IMR-90 (cell line): ENCODE measurements at regions not wholly inside any gene's neighbourhood (a gene's known extent, or its start where the extent isn't known, plus 50 kb on each side); places are given as distances from the start of the nearest gene placed in this dataset.

ENCODE experiments used
- ATAC-seq: fragments of 200-7000 bp; cut with Tn5 transposase; 2 replicates; pipeline ENCODE4 v1.9.1; 2020; ENCODE audit warnings: low read depth, mild to moderate bottlenecking, moderate library complexity
- BruUV-seq: library from RNA; stranded (reverse); fragments of 400-500 nt; replicated peaks from 2 replicates; lab custom pipeline; 2021; lab: Mats Ljungman, UMichigan
- CTCF ChIA-PET: fragments of 300-600 bp; formaldehyde crosslinking; extraction: SDS; loops from one replicate; lab custom pipeline; 2021; ENCODE audit warnings: antibody characterized with exemption; lab: Yijun Ruan, JAX
- POLR2A ChIA-PET: fragments of 300-600 bp; sonication (Branson Sonifier 250); formaldehyde crosslinking; loops from one replicate; lab custom pipeline; 2022; ENCODE audit warnings: antibody characterized with exemption; ENCODE audit not compliant: unreplicated experiment; lab: Charles Lee
- DNase-seq: peaks from one replicate; pipeline ENCODE4 v3.0.0; 2013
- H2AFZ ChIP-seq: replicated peaks from 2 replicates; pipeline ENCODE3; 2013; ENCODE audit warnings: low read length, mild to moderate bottlenecking; ENCODE audit not compliant: poor library complexity
- H2AK5ac ChIP-seq: 2 replicates; pipeline ENCODE4 v1.6.1; 2013; ENCODE audit warnings: low read depth, low read length, inconsistent platforms
- H2AK9ac ChIP-seq: replicated peaks from 2 replicates; pipeline ENCODE3; 2013; ENCODE audit warnings: mild to moderate bottlenecking, low read depth, low read length, moderate library complexity; ENCODE audit not compliant: poor library complexity
- H2BK120ac ChIP-seq: 2 replicates; pipeline ENCODE4 v1.6.1; 2013; ENCODE audit warnings: low read depth, low read length, inconsistent platforms
- H2BK15ac ChIP-seq: 3 replicates; pipeline ENCODE4 v1.6.1; 2013; ENCODE audit warnings: low read depth, low read length, inconsistent platforms
- H2BK20ac ChIP-seq: 2 replicates; pipeline ENCODE4 v1.6.1; 2013; ENCODE audit warnings: low read depth, mild to moderate bottlenecking, inconsistent platforms, low read length, moderate library complexity
- H2BK5ac ChIP-seq: 2 replicates; pipeline ENCODE4 v1.6.1; 2013; ENCODE audit warnings: mild to moderate bottlenecking, low read depth, low read length, inconsistent platforms; ENCODE audit not compliant: poor library complexity, severe bottlenecking
- H3K14ac ChIP-seq: replicated peaks from 2 replicates; pipeline ENCODE4 v1.6.1; 2013; ENCODE audit warnings: low read depth, low read length, inconsistent platforms
- H3K18ac ChIP-seq: 2 replicates; pipeline ENCODE4 v1.6.1; 2013; ENCODE audit warnings: low read depth, low read length, control low read depth
- H3K23ac ChIP-seq: 2 replicates; pipeline ENCODE4 v1.6.1; 2013; ENCODE audit warnings: low read depth, low read length, inconsistent platforms
- H3K27ac ChIP-seq: 2 replicates; pipeline ENCODE4 v1.5.1; 2013; ENCODE audit warnings: mild to moderate bottlenecking, control low read depth, low read length; ENCODE audit not compliant: insufficient read depth
- H3K27me3 ChIP-seq: 2 replicates; pipeline ENCODE4 v1.6.1; 2013; ENCODE audit warnings: low read length; ENCODE audit not compliant: control insufficient read depth, insufficient read depth
- H3K36me3 ChIP-seq: 2 replicates; pipeline ENCODE4 v1.6.1; 2013; ENCODE audit warnings: low read length, mixed read lengths; ENCODE audit not compliant: control insufficient read depth, insufficient read depth
- H3K4ac ChIP-seq: 2 replicates; pipeline ENCODE4 v1.6.1; 2013; ENCODE audit warnings: low read depth, low read length, inconsistent platforms
- H3K4me1 ChIP-seq: 2 replicates; pipeline ENCODE4 v1.6.1; 2013; ENCODE audit warnings: low read length, mixed read lengths; ENCODE audit not compliant: control insufficient read depth, insufficient read depth
- H3K4me2 ChIP-seq: 2 replicates; pipeline ENCODE4 v1.6.1; 2013; ENCODE audit warnings: low read depth, mild to moderate bottlenecking, control low read depth, low read length, moderate library complexity
- H3K4me3 ChIP-seq: 2 replicates; pipeline ENCODE4 v1.5.1; 2013; ENCODE audit warnings: low read depth, mild to moderate bottlenecking, control low read depth, low read length, moderate library complexity; ENCODE audit not compliant: insufficient read depth
- H3K56ac ChIP-seq: 2 replicates; pipeline ENCODE4 v1.6.1; 2013; ENCODE audit warnings: low read length, inconsistent platforms; ENCODE audit not compliant: insufficient read depth; ENCODE audit errors: extremely low read depth
- H3K79me1 ChIP-seq, 2 experiments: 2 replicates each; pipeline ENCODE4 v1.6.1; 2013; ENCODE audit warnings: low read length in 2 of 2, inconsistent platforms in 1 of 2, low read depth in 1 of 2
- H3K9ac ChIP-seq: 2 replicates; pipeline ENCODE4 v1.6.1; 2013; ENCODE audit warnings: low read depth, low read length, control low read depth
- H3K9me1 ChIP-seq: 2 replicates; pipeline ENCODE4 v1.6.1; 2013; ENCODE audit warnings: low read length, inconsistent platforms; ENCODE audit not compliant: insufficient read depth
- H3K9me3 ChIP-seq: 2 replicates; pipeline ENCODE4 v1.6.1; 2013; ENCODE audit warnings: low read length; ENCODE audit not compliant: control insufficient read depth, insufficient read depth
- H4K20me1 ChIP-seq: 2 replicates; pipeline ENCODE4 v1.6.1; 2013; ENCODE audit warnings: low read length, inconsistent platforms; ENCODE audit not compliant: insufficient read depth
- H4K5ac ChIP-seq: 2 replicates; pipeline ENCODE4 v1.6.1; 2013; ENCODE audit warnings: mild to moderate bottlenecking, low read depth, low read length, control low read depth
- H4K8ac ChIP-seq, 2 experiments: 2 replicates each; pipeline ENCODE4 v1.6.1; 2013; ENCODE audit warnings: low read depth in 2 of 2, low read length in 2 of 2, control low read depth in 1 of 2, inconsistent platforms in 1 of 2
- H4K91ac ChIP-seq: 2 replicates; pipeline ENCODE4 v1.6.1; 2013; ENCODE audit warnings: low read depth, low read length, inconsistent platforms; ENCODE audit not compliant: insufficient read depth
- BHLHE40 ChIP-seq: fragments of 150-350 bp; IDR thresholded peaks from 2 replicates; pipeline ENCODE4 v1.6.1; 2016; ENCODE audit warnings: mild to moderate bottlenecking, low read depth, low read length
- CEBPB ChIP-seq: IDR thresholded peaks from 2 replicates; pipeline ENCODE4 v1.6.1; 2012; ENCODE audit warnings: low read depth, low read length, improper control_type of control experiment
- MAZ ChIP-seq: IDR thresholded peaks from 2 replicates; pipeline ENCODE4 v1.6.1; 2012; ENCODE audit warnings: low read depth, mild to moderate bottlenecking, low read length, improper control_type of control experiment, moderate library complexity, borderline replicate concordance
- NFE2L2 ChIP-seq: fragments of 150-350 bp; IDR thresholded peaks from 2 replicates; pipeline ENCODE4 v1.6.1; 2016; ENCODE audit warnings: low read depth, mild to moderate bottlenecking, low read length
- RAD21 ChIP-seq: IDR thresholded peaks from 2 replicates; pipeline ENCODE4 v1.6.1; 2012; ENCODE audit warnings: low read length, improper control_type of control experiment
- RFX5 ChIP-seq: IDR thresholded peaks from 2 replicates; pipeline ENCODE4 v1.8.0; 2012; ENCODE audit warnings: low read depth, mild to moderate bottlenecking, low read length, moderate library complexity
- WGBS, 2 experiments: methylation state at CpG; one replicate each; pipeline versions ENCODE4 v1.1.5 to v1.1.7; 2013; ENCODE audit warnings: missing lambda C conversion rate in 2 of 2; ENCODE audit not compliant: insufficient read length in 1 of 2; ENCODE audit errors: extremely low coverage in 2 of 2; 5-methylcytosine and 5-hydroxymethylcytosine counted together
- dilution Hi-C: fragments of 300-500 bp; cut with HindIII; formaldehyde crosslinking; loops from one replicate; pipeline ENCODE4 v1.14.3; 2018; ENCODE audit warnings: low sequenced_read_pairs; ENCODE audit not compliant: unreplicated experiment
- in situ Hi-C: fragments of 300-500 bp; cut with MboI; formaldehyde crosslinking; loops from 3 replicates; pipeline ENCODE4 v1.14.3; 2019; ENCODE audit warnings: low sequenced_read_pairs, inconsistent platforms, mixed read lengths
- intact Hi-C: fragments of 100-400 bp; cut with micrococcal nuclease; formaldehyde crosslinking; loops from 2 replicates; pipeline ENCODE4 v1.10.0; 2022
- TF ChIP-seq, protein P1 (sequence below): fragments of 150-350 bp; IDR thresholded peaks from 2 replicates; pipeline ENCODE4 v1.6.1; 2017; ENCODE audit warnings: mild to moderate bottlenecking, antibody characterized with exemption, low read length, low read depth

DNA sequence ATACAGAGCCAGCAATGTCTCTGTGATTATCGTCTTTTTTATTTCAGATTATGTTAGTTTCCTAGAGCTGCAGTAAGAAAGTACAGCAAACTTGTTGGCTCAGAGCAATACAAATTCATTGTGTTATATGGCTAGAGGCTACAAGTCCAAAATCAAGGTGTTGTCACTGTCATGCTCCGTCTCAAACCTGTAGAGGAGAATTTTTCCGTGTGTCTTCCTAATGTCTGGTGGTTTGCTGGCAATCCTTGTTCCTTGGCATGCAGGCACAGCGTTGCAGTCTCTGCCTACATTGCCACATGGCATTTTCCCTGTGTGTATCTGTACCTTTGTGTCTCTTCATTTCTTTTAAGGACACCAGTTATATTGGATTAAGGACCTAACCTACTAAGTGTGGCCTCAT lies 244.4 kb downstream of the LRRIQ3 start:
- Histone ChIP-seq H3K36me3 (no peaks in the 10 kb centered on the region), H2AFZ (no peak overlapping the region), H3K56ac (no peak overlapping the region), H4K20me1 (no peaks in the 10 kb centered on the region), H3K4ac (no peak overlapping the region), H3K27ac (no peak overlapping the region), H3K9me1 (no peaks in the 10 kb centered on the region), H3K27me3 (no peaks in the 10 kb centered on the region), H2BK20ac (no peak overlapping the region), H4K8ac (no peak overlapping the region), H2AK9ac (no peak overlapping the region), H3K79me1 (no peaks in the 10 kb centered on the region), H4K5ac (no peak overlapping the region), H4K91ac (no peak overlapping the region), H3K4me1 (no peaks in the 10 kb centered on the region), H2BK120ac (no peak overlapping the region), H2AK5ac (no peak overlapping the region), H3K18ac (no peak overlapping the region), H3K14ac (no peak overlapping the region), H3K4me3 (no peak overlapping the region), H3K9me3 (peaks cover 2% of the 10 kb centered on the region; the same call in 1 of the 2 replicates), H2BK5ac (no peak overlapping the region), H3K23ac (no peak overlapping the region), H3K4me2 (no peak overlapping the region), H2BK15ac (no peak overlapping the region), H3K9ac (no peak overlapping the region)
- in situ Hi-C loops: no loop called here
- DNase-seq (no peak), ATAC-seq (no peak)
- whole genome bisulfite sequencing, 2 experiments: no CpG with 5 or more reads among the region's 4 CpGs
- no TSS peak for BruUV-seq
- POLR2A ChIA-PET: no interaction called here
- intact Hi-C loops: no loop called here
- TF ChIP-seq NFE2L2 (no peak), MAZ (no peak), RAD21 (no peak), CEBPB (no peak), RFX5 (no peak), BHLHE40 (no peak)
- TF ChIP-seq, protein P1, sequence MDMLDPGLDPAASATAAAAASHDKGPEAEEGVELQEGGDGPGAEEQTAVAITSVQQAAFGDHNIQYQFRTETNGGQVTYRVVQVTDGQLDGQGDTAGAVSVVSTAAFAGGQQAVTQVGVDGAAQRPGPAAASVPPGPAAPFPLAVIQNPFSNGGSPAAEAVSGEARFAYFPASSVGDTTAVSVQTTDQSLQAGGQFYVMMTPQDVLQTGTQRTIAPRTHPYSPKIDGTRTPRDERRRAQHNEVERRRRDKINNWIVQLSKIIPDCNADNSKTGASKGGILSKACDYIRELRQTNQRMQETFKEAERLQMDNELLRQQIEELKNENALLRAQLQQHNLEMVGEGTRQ: no peak
- CTCF ChIA-PET: no interaction called here
- dilution Hi-C loops: no loop called here
